T-helper 2 cell treated with Interferon-gamma antibody and Interleukin-4, amounts not matched to agents 5 μg/mL and 100 μg/mL, for 36 hours (primary cell): ENCODE measurements at regions not wholly inside any gene's neighbourhood (a gene's known extent, or its start where the extent isn't known, plus 50 kb on each side); places are given as distances from the start of the nearest gene placed in this dataset.

ENCODE experiments used
- DNase-seq: peaks from one replicate; pipeline ENCODE4 v3.0.0; 2021; ENCODE audit warnings: low spot score
- H3K27ac Mint-ChIP-seq: one replicate; pipeline ENCODE4 v1.8.0; 2021; ENCODE audit warnings: mild to moderate bottlenecking, mixed read lengths
- H3K27me3 Mint-ChIP-seq: one replicate; pipeline ENCODE4 v1.8.0; 2021; ENCODE audit warnings: low read depth, mixed read lengths
- H3K36me3 Mint-ChIP-seq: one replicate; pipeline ENCODE4 v1.8.0; 2021; ENCODE audit warnings: low read depth, mixed read lengths
- H3K4me1 Mint-ChIP-seq: one replicate; pipeline ENCODE4 v1.8.0; 2021; ENCODE audit warnings: low read depth, mixed read lengths
- H3K4me3 Mint-ChIP-seq: one replicate; pipeline ENCODE4 v1.8.0; 2022; ENCODE audit warnings: mild to moderate bottlenecking, moderate library complexity, mixed read lengths
- H3K9me3 Mint-ChIP-seq: one replicate; pipeline ENCODE4 v1.8.0; 2021; ENCODE audit warnings: mixed read lengths

GRCh38 chr12:98344046-98344930 lies 171.1 kb upstream of the TMPO start:
- no peak for DNase-seq
- no peaks in the 10 kb centered on the region for H3K9me3 Mint-ChIP-seq
- H3K36me3 Mint-ChIP-seq, result no peaks in the 10 kb centered on the region
- H3K27me3 Mint-ChIP-seq, result no peaks in the 10 kb centered on the region
- H3K4me1 Mint-ChIP-seq, result no peaks in the 10 kb centered on the region
- H3K4me3 Mint-ChIP-seq, result no peak overlapping the region
- no peak overlapping the region for H3K27ac Mint-ChIP-seq

- Mint-ChIP-seq H3K36me3 (no peaks in the 10 kb centered on the region), H3K27ac (no peak overlapping the region), H3K9me3 (no peaks in the 10 kb centered on the region), H3K4me1 (no peaks in the 10 kb centered on the region), H3K4me3 (no peak overlapping the region), H3K27me3 (no peaks in the 10 kb centered on the region)
- DNase-seq, result no peak
Observed at GRCh38 chr12:98345308-98345876, 170.0 kb upstream of the TMPO start.

- no peak for DNase-seq
- H3K36me3 Mint-ChIP-seq, result no peaks in the 10 kb centered on the region
- H3K4me1 Mint-ChIP-seq, result no peaks in the 10 kb centered on the region
- H3K27ac Mint-ChIP-seq, result no peak overlapping the region
- no peaks in the 10 kb centered on the region for H3K9me3 Mint-ChIP-seq
- no peak overlapping the region for H3K4me3 Mint-ChIP-seq
- H3K27me3 Mint-ChIP-seq, result peaks cover 10% of the 10 kb centered on the region
Observed at GRCh38 chr12:98351089-98351488, 164.3 kb upstream of the TMPO start.

GRCh38 chr12:98351784-98352183 lies 163.6 kb upstream of the TMPO start:
- Mint-ChIP-seq H3K4me3 (no peak overlapping the region), H3K9me3 (no peaks in the 10 kb centered on the region), H3K36me3 (no peaks in the 10 kb centered on the region), H3K27ac (no peak overlapping the region), H3K4me1 (no peaks in the 10 kb centered on the region), H3K27me3 (peaks cover 10% of the 10 kb centered on the region)
- no peak for DNase-seq

GRCh38 chr12:98352218-98352811 lies 163.1 kb upstream of the TMPO start:
- Mint-ChIP-seq H3K27ac (no peak overlapping the region), H3K4me1 (no peaks in the 10 kb centered on the region), H3K9me3 (no peaks in the 10 kb centered on the region), H3K36me3 (no peaks in the 10 kb centered on the region), H3K27me3 (peaks cover 10% of the 10 kb centered on the region), H3K4me3 (no peak overlapping the region)
- DNase-seq, result no peak

GRCh38 chr12:98352835-98353234 lies 162.6 kb upstream of the TMPO start:
- Mint-ChIP-seq H3K4me3 (no peak overlapping the region), H3K27ac (no peak overlapping the region), H3K36me3 (no peaks in the 10 kb centered on the region), H3K27me3 (peaks cover 10% of the 10 kb centered on the region), H3K4me1 (no peaks in the 10 kb centered on the region), H3K9me3 (no peaks in the 10 kb centered on the region)
- no peak for DNase-seq

- Mint-ChIP-seq H3K9me3 (no peaks in the 10 kb centered on the region), H3K27ac (no peak overlapping the region), H3K36me3 (no peaks in the 10 kb centered on the region), H3K27me3 (peaks cover 14% of the 10 kb centered on the region), H3K4me3 (no peak overlapping the region), H3K4me1 (no peaks in the 10 kb centered on the region)
- DNase-seq, result no peak
Observed at GRCh38 chr12:98354520-98355035, 160.8 kb upstream of the TMPO start.

GRCh38 chr12:98355322-98355721 lies 160.1 kb upstream of the TMPO start:
- Mint-ChIP-seq H3K9me3 (no peaks in the 10 kb centered on the region), H3K27ac (no peak overlapping the region), H3K4me1 (no peaks in the 10 kb centered on the region), H3K4me3 (no peak overlapping the region), H3K27me3 (peaks cover 14% of the 10 kb centered on the region), H3K36me3 (no peaks in the 10 kb centered on the region)
- DNase-seq, result no peak

- Mint-ChIP-seq H3K4me3 (no peak overlapping the region), H3K36me3 (no peaks in the 10 kb centered on the region), H3K9me3 (no peaks in the 10 kb centered on the region), H3K4me1 (no peaks in the 10 kb centered on the region), H3K27me3 (peaks cover 14% of the 10 kb centered on the region), H3K27ac (no peak overlapping the region)
- no peak for DNase-seq
Observed at GRCh38 chr12:98355933-98356332, 159.5 kb upstream of the TMPO start.

GRCh38 chr12:98358144-98358543 lies 157.2 kb upstream of the TMPO start:
- H3K9me3 Mint-ChIP-seq, result no peaks in the 10 kb centered on the region
- H3K27ac Mint-ChIP-seq, result no peak overlapping the region
- no peak overlapping the region for H3K4me3 Mint-ChIP-seq
- no peak for DNase-seq
- no peaks in the 10 kb centered on the region for H3K36me3 Mint-ChIP-seq
- peaks cover 8% of the 10 kb centered on the region for H3K27me3 Mint-ChIP-seq
- no peaks in the 10 kb centered on the region for H3K4me1 Mint-ChIP-seq

- no peak overlapping the region for H3K27ac Mint-ChIP-seq
- H3K27me3 Mint-ChIP-seq, result peaks cover 22% of the 10 kb centered on the region
- H3K36me3 Mint-ChIP-seq, result no peaks in the 10 kb centered on the region
- H3K4me3 Mint-ChIP-seq, result no peak overlapping the region
- no peaks in the 10 kb centered on the region for H3K4me1 Mint-ChIP-seq
- H3K9me3 Mint-ChIP-seq, result no peaks in the 10 kb centered on the region
- no peak for DNase-seq
Observed at GRCh38 chr12:98359856-98360255, 155.5 kb upstream of the TMPO start.

- no peak overlapping the region for H3K4me3 Mint-ChIP-seq
- peaks cover 19% of the 10 kb centered on the region for H3K27me3 Mint-ChIP-seq
- H3K9me3 Mint-ChIP-seq, result no peaks in the 10 kb centered on the region
- no peak overlapping the region for H3K27ac Mint-ChIP-seq
- no peak for DNase-seq
- H3K36me3 Mint-ChIP-seq, result no peaks in the 10 kb centered on the region
- no peaks in the 10 kb centered on the region for H3K4me1 Mint-ChIP-seq
Observed at GRCh38 chr12:98360401-98360800, 155.0 kb upstream of the TMPO start.

GRCh38 chr12:98369581-98369980 lies 145.8 kb upstream of the TMPO start:
- H3K4me1 Mint-ChIP-seq, result peaks cover 32% of the 10 kb centered on the region
- no peaks in the 10 kb centered on the region for H3K36me3 Mint-ChIP-seq
- H3K4me3 Mint-ChIP-seq, result no peak overlapping the region
- H3K27ac Mint-ChIP-seq, result no peak overlapping the region
- peaks cover 32% of the 10 kb centered on the region for H3K27me3 Mint-ChIP-seq
- no peak for DNase-seq
- H3K9me3 Mint-ChIP-seq, result no peaks in the 10 kb centered on the region

- Mint-ChIP-seq H3K4me1 (peaks cover 32% of the 10 kb centered on the region), H3K4me3 (peak overlapping the region; percentile 39), H3K27ac (peak overlapping the region; percentile 22), H3K36me3 (no peaks in the 10 kb centered on the region), H3K9me3 (no peaks in the 10 kb centered on the region), H3K27me3 (peaks cover 37% of the 10 kb centered on the region)
- DNase-seq, result no peak
Observed at GRCh38 chr12:98370976-98371375, 144.4 kb upstream of the TMPO start.
